ENCODE measurements at regions not wholly inside any gene's neighbourhood (a gene's known extent, or its start where the extent isn't known, plus 50 kb on each side); places are given as distances from the start of the nearest gene placed in this dataset.
"Not testable (repeated sequence)": the region's sequence is repeated elsewhere in the genome, so short reads cannot be mapped to it uniquely, and the experiment has no call there.

DNA sequence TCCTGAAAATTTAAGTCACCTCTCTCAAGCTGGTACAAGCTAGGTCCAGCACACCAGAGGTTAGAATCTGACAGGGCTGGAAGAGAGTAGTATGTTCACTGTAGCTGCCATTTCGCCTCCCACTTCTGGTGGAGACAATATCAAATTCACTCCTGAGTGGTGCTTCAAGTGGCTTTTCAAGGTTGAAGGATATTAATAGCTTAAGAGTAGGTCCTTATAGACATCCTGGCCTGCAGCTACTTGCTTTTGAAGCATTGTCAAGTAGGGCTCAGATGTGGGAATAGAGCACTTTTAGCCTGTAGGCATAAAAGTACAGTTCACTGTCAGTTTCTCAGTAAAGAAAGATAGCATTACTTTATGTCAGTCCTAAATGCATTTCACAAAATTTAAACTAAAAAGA is 270.5 kb upstream of the PLPP4 start:
- DNase-seq (ENCODE audit: low read depth) = no peak
- H3K4me3 ChIP-seq (ENCODE audit: low read depth, low read length) = no peak overlapping the region
- TF ChIP-seq, protein P1, sequence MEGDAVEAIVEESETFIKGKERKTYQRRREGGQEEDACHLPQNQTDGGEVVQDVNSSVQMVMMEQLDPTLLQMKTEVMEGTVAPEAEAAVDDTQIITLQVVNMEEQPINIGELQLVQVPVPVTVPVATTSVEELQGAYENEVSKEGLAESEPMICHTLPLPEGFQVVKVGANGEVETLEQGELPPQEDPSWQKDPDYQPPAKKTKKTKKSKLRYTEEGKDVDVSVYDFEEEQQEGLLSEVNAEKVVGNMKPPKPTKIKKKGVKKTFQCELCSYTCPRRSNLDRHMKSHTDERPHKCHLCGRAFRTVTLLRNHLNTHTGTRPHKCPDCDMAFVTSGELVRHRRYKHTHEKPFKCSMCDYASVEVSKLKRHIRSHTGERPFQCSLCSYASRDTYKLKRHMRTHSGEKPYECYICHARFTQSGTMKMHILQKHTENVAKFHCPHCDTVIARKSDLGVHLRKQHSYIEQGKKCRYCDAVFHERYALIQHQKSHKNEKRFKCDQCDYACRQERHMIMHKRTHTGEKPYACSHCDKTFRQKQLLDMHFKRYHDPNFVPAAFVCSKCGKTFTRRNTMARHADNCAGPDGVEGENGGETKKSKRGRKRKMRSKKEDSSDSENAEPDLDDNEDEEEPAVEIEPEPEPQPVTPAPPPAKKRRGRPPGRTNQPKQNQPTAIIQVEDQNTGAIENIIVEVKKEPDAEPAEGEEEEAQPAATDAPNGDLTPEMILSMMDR (conservative IDR thresholded peaks at IDR 0.05; ENCODE audit: low read depth, low read length) = no peak

- H3K4me3 ChIP-seq (ENCODE audit: low read depth, low read length); DNase-seq (ENCODE audit: low read depth): not testable (repeated sequence)
These were observed 269.9 kb upstream of the PLPP4 start for GRCh38 chr10:120187168-120187567.

DNA sequence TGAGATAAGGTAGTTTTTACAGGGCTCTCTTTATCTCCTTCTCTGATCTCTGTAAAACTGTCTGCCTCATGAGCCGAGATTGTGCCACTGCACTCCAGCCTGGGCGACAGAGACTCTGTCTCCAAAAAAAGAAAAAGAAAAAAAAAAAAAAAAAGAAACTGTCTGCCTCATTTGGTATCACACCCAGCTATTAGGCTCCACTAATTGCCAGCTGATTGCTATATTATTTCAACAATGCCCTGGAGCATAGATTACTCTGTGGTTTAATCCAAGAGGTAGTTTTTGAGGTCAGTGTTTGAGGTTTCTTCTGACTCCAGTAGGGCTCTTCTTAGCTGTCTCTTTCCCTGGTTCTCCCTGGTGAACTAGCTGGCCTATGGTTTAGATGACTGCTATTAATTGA is 268.1 kb upstream of the PLPP4 start:
- no peak for DNase-seq (ENCODE audit: low read depth)
- no peak overlapping the region for H3K4me3 ChIP-seq (ENCODE audit: low read depth, low read length)
- TF ChIP-seq, protein P1 (conservative IDR thresholded peaks at IDR 0.05; ENCODE audit: low read depth, low read length) = no peak

GRCh38 chr10:120195984-120196712 is 260.9 kb upstream of the PLPP4 start:
- TF ChIP-seq, protein P1 (conservative IDR thresholded peaks at IDR 0.05; ENCODE audit: low read depth, low read length) = no peak
- no peak overlapping the region for H3K4me3 ChIP-seq (ENCODE audit: low read depth, low read length)
- no peak for DNase-seq (ENCODE audit: low read depth)

GRCh38 chr10:120204877-120205276 is 252.2 kb upstream of the PLPP4 start:
- no peak for DNase-seq (ENCODE audit: low read depth)
- no peak overlapping the region for H3K4me3 ChIP-seq (ENCODE audit: low read depth, low read length)
- TF ChIP-seq, protein P1 (conservative IDR thresholded peaks at IDR 0.05; ENCODE audit: low read depth, low read length) = no peak

- no peak overlapping the region for H3K4me3 ChIP-seq (ENCODE audit: low read depth, low read length)
- no peak for DNase-seq (ENCODE audit: low read depth)
- TF ChIP-seq, protein P1 (conservative IDR thresholded peaks at IDR 0.05; ENCODE audit: low read depth, low read length) = no peak
These were observed 251.5 kb upstream of the PLPP4 start for GRCh38 chr10:120205368-120206018.

DNA sequence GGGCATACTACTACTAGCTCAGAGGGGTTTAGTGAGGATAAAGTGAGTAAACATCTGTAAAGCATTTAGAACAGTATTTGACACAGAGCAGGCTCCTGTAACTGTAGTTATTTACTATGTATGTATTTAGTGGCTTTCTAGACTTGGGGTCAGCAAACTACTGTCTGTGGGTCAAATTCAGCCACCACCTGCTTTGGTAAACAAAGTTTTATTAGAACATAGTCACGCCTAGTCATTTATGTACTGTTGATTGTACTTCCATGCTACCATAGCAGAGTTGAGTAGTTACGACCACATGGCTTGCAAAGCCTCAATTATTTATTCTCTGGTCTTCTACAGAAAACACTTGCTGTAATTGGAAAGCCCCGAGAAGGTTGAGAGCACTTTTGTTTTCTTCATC is 248.5 kb upstream of the PLPP4 start:
- DNase-seq (ENCODE audit: low read depth) = no peak
- TF ChIP-seq, protein P1 (conservative IDR thresholded peaks at IDR 0.05; ENCODE audit: low read depth, low read length) = no peak
- H3K4me3 ChIP-seq (ENCODE audit: low read depth, low read length) = no peak overlapping the region

Measured in choroid plexus epithelial cell (primary cell).